ENCODE measurements at regions not wholly inside any gene's neighbourhood (a gene's known extent, or its start where the extent isn't known, plus 50 kb on each side); places are given as distances from the start of the nearest gene placed in this dataset.

GRCh38 chr2:108148555-108148954 lies 91.2 kb upstream of the SULT1C3 start:
- Histone ChIP-seq H3K9me3 (no peaks in the 10 kb centered on the region), H3K4me3 (ENCODE audit: low read depth, low read length) (no peak overlapping the region), H3K27me3 (no peaks in the 10 kb centered on the region), H3K4me1 (no peaks in the 10 kb centered on the region), H3K36me3 (no peaks in the 10 kb centered on the region)
- DNase-seq = no peak
- TF ChIP-seq CTCF (IDR thresholded peaks at IDR 0.05; ENCODE audit: low read depth, low read length) = no peak

GRCh38 chr2:108154366-108155061 lies 85.3 kb upstream of the SULT1C3 start:
- no peaks in the 10 kb centered on the region for H3K4me1 ChIP-seq
- TF ChIP-seq CTCF (IDR thresholded peaks at IDR 0.05; ENCODE audit: low read depth, low read length) = no peak
- no peak overlapping the region for H3K4me3 ChIP-seq (ENCODE audit: low read depth, low read length)
- DNase-seq = no peak
- no peaks in the 10 kb centered on the region for H3K9me3 ChIP-seq
- H3K36me3 ChIP-seq = no peaks in the 10 kb centered on the region
- H3K27me3 ChIP-seq = no peaks in the 10 kb centered on the region

- no peak overlapping the region for H3K4me3 ChIP-seq (ENCODE audit: low read depth, low read length)
- TF ChIP-seq CTCF (IDR thresholded peaks at IDR 0.05; ENCODE audit: low read depth, low read length) = no peak
- H3K27me3 ChIP-seq = no peaks in the 10 kb centered on the region
- H3K9me3 ChIP-seq = no peaks in the 10 kb centered on the region
- DNase-seq = no peak
- no peaks in the 10 kb centered on the region for H3K4me1 ChIP-seq
- no peaks in the 10 kb centered on the region for H3K36me3 ChIP-seq
These were observed 78.5 kb upstream of the SULT1C3 start for GRCh38 chr2:108161298-108161697.

GRCh38 chr2:108164318-108164717 lies 75.5 kb upstream of the SULT1C3 start:
- no peak for DNase-seq
- no peak for TF ChIP-seq CTCF (IDR thresholded peaks at IDR 0.05; ENCODE audit: low read depth, low read length)
- no peaks in the 10 kb centered on the region for H3K27me3 ChIP-seq
- H3K4me1 ChIP-seq = no peaks in the 10 kb centered on the region
- no peaks in the 10 kb centered on the region for H3K36me3 ChIP-seq
- no peaks in the 10 kb centered on the region for H3K9me3 ChIP-seq
- no peak overlapping the region for H3K4me3 ChIP-seq (ENCODE audit: low read depth, low read length)

GRCh38 chr2:108165729-108166128 lies 74.0 kb upstream of the SULT1C3 start:
- H3K27me3 ChIP-seq = no peaks in the 10 kb centered on the region
- H3K4me1 ChIP-seq = no peaks in the 10 kb centered on the region
- no peaks in the 10 kb centered on the region for H3K36me3 ChIP-seq
- no peak for DNase-seq
- TF ChIP-seq CTCF (IDR thresholded peaks at IDR 0.05; ENCODE audit: low read depth, low read length) = no peak
- no peak overlapping the region for H3K4me3 ChIP-seq (ENCODE audit: low read depth, low read length)
- H3K9me3 ChIP-seq = no peaks in the 10 kb centered on the region

- Histone ChIP-seq H3K27me3 (no peaks in the 10 kb centered on the region), H3K4me3 (ENCODE audit: low read depth, low read length) (no peak overlapping the region)
These were observed 72.1 kb upstream of the SULT1C3 start for GRCh38 chr2:108167699-108168098.

More at GRCh38 chr2:108167699-108168098, 72.1 kb upstream of the SULT1C3 start:
- Histone ChIP-seq H3K9me3 (no peaks in the 10 kb centered on the region), H3K36me3 (no peaks in the 10 kb centered on the region), H3K4me1 (no peaks in the 10 kb centered on the region)
- no peak for DNase-seq
- no peak for TF ChIP-seq CTCF (IDR thresholded peaks at IDR 0.05; ENCODE audit: low read depth, low read length)
